GM18858 (cell line): ENCODE measurements at regions not wholly inside any gene's neighbourhood (a gene's known extent, or its start where the extent isn't known, plus 50 kb on each side); places are given as distances from the start of the nearest gene placed in this dataset.
"Not testable (repeated sequence)": the region's sequence is repeated elsewhere in the genome, so short reads cannot be mapped to it uniquely, and the experiment has no call there.

Experiments used
- ATAC-seq: cut with Tn5 transposase; IDR thresholded peaks from one replicate; pipeline ENCODE4 v1.9.1; 2021; ENCODE audit not compliant: unreplicated experiment

DNA sequence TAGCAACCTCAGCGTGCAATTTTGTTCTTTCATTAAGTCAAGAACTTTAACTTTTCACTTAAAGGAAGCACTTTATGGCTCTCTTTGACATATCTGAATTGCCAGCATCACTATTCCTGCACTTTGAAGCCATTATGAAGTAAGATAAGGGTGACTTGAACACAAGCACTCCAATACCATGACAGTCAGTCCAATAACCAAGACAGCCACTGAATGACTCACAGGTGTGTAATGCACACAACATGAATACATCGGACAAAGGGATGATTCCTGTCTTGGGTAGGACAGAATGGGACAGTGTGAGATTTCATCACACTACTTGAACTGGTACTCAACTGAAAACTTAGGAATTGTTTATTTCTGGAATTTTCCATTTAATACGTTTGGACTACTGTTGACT is 233.7 kb upstream of the IPO5 start:
- ATAC-seq = no peak

DNA sequence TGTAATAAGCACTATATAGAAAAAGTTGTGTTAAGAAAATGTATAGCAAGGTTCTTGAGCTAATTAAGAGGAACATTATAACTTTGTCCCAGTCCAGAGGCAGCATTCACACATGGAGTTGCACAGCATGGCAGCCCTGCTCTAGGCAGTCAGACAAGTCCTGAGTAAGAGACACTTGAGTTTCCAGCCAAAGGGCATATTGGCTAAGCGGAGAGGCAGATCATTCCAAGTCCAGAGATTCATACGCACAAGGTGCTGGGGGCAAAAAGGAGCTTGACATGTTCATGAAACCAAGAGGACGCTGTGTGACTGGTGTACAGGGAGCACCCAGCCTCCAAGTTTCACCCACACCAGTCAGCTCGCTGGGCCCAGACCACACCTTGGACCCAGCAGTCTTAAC is 232.6 kb upstream of the IPO5 start:
- no peak for ATAC-seq

DNA sequence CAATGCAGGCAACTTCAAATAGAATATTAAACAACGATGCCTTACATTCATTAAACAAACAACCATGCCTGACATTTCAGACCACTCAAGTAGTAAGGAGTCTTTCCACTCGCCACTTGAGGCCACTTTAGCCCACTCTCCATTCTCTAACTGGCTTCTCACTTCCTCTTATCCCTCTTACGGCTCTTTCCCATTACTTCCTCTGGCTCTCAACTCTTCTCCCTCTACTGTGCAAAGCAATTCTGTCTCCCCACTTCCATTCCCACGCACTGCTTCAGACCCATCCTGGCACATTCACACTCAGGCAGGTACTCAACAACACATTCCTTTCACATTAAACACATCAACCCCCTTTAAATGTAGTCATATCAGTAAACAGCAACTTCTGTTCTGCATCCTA is 229.8 kb upstream of the IPO5 start:
- ATAC-seq = no peak

DNA sequence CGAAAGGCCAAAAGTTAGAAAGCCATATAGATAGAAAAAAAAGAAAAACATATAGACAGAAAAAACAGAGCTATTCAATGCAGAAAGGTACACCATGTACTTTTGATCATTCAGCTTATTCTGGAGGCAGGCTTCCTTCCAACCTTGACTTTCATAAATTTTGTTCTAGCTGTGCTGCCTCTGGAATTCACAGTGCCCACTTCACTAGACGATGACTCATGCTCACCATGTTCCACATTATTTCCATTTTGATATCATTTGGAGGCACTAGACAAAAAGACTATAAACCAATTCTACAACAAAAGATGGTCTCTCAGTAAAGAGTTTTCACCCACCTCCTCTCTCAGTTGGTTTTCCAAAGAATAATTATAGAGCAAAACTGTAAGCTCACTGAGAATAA is 229.0 kb upstream of the IPO5 start:
- ATAC-seq = no peak

DNA sequence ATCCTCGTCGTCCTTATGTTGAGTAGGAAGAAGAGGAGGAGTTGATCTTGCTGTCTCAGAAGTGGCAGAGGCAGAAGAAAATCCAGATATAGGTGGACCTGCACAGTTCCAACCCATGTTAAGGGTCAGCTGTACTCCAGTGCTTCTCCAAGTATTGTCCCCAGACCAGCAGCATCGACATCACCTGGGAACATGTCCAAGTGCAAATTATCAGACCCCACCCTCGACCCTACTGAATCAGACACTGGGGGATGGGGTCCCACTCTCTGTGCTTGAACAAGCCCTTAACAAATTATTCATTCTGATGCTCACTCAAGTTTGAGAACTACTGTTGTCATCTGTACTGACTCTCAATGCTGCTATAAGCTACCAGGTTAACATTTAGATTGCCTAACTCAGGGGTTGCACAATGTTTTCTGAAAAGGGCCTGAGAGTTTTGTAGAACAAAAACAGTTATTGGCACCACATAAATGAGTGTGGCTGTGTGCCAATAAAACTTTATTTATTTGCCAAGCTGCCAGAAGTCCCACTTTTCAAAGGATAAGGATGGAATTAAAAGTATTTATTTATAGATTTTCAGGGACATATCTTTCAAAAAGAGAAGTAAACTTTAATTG is 226.7 kb upstream of the IPO5 start:
- ATAC-seq = no peak

DNA sequence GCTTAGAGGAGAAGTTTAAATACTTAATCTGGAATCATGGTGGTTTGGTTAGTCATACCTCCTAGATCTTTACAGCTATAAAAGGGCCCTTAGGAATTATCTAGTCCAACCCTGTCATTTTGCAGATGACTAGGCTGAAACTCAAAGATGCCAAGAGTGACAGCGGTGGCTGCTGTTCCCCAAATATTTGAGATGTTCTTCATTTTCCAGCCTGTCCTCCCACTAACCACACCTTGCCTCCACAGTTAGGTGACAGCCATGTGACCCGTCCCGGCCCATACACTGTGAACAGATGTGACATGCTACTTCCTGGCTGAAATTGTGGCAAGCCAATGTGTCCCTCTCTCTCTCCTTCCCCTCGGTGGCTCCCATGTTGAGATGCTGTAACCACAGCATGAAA is 225.5 kb upstream of the IPO5 start:
- no peak for ATAC-seq

DNA sequence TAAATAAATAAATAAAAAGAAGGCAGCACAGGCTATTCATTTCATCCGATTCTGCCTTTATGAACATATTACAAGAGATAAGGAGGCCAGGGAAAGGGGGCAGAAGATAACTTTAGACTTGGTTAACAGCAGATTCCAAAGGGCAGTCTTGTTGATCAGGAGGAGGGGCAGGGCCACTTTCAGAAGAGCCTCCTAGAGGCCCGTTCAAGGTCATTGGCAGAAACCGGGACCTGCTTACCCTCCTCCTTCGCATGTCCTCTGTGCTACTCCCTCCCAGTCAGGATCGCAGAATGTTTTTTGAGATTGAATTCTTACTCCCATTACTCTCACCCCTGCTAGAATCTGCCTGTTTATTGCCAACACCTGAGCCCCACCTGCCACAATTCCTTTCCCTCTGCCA is 217.0 kb upstream of the IPO5 start:
- ATAC-seq = no peak

DNA sequence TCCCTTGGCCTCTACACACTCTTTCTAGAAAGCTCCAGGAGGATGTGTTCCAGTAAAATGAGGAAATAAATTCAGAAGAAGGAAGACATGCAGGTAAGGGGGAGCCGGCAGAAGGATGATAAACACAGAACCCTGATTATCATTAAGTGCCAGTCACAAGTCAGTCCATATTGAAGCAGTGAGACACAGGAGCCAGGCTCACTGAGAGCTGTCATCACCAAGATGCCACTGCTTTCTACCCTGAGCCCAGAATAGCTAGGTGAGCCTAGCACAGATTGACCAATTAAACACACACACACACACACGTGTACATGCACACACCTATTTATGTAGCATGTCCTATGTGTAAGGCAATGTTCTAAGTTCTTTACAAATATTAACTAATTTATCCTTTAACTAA is 211.4 kb upstream of the IPO5 start:
- no peak for ATAC-seq

DNA sequence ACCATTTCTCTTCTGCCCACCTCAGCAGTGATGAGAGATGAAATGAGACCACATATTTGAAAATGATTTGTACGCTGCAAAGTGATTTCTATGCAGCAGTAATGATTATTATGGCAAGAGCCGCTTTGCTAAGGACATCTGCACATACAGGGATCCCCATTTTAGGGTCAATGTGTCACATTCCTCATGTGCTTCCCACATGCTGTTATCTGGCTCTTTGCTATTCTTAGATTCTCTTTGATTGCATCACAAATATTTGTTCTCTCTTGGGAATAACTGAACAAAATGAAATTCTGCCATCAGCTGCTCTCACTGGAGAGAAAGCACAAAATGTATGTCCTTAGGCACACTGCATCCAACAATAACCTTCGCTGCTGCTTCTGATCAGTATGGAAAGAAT is 209.5 kb upstream of the IPO5 start:
- ATAC-seq = no peak

DNA sequence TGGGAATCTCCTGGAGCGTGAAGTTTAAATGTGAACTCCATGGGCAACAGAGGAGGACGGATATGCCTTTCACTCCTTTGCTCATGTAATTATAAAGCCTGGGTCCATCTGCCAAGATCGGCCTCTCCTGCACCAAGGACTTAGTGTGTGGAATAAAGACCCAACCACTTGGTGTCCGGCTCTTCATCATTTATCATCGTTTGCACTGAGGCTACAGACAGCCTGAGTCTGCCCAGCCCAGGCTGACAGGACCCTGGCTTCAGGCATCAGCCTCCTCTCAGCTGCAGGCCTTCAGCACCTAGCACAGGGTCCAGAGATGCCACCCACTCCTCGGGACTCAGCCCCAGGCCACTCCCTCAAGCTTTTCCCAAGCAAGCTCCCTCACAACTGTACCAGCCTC is 206.8 kb upstream of the IPO5 start:
- ATAC-seq = no peak

DNA sequence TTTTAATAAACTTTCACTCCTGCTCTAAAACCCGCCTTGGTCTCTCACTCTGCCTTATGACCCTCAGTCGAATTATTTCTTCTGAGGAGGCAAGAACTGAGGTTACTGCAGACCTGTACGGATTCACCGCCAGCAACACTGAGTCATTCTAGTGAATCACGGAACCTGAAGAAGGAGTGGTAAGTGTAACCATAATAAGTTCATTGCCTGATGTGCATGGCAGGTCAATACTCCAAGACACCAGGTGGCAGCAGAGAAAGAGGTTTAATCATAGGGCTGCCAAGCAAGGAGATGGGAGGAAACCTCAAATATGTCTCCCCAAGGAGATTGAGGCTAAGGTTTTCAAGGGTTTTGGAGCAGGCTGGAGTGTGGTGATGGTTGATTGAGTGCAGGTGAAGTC is 204.3 kb upstream of the IPO5 start:
- ATAC-seq = no peak

DNA sequence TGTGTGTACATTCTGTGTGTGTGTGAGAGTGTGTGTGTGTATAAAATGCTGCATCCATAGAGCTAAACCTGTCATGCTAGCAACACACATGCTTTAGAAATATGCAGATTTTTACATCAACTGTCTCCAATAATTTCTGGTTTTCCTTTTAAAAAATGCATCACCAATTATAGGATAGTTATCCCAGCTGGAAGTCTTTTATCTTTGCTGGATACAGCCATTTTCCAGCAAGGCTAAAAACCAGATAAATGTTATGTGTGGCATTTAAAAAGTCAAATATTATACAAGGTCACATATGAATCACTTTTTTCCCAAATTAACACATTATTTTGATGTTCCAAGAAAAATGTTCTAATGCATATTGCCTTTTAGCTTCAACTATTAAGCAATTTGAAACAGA is 202.0 kb upstream of the IPO5 start:
- no peak for ATAC-seq

DNA sequence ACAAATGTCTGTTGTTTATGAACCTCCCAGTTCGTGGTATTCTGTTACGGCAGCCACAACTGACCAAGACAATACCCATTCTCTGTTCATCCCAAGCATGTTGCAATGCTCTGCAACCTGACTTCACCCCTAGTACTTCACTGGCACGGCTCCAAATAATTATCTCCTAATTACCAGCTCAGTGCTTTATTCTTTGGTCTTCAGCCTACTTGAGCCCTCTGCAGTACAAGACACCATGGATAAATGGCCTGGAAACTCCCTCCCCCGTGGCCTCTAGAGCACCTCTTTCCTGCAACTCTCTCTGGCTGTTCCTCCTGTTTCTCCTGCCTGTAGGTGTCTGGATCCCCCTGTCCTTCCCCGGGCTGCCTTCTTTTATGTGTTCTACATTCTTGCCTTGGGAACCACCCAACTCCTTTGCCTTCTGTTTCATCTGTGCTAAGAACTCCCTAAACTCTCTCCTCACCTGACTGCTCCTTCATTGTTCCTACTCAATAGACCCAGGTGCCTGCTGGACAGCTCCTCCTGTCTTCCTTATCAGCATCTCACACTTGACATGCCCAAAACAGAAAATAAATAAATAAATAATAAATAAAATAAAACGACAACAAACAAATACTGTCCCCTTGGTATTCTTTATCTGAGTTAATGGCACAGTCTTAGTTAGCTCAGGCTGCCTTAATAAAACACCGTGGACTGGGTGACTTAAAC is 200.4 kb upstream of the IPO5 start:
- ATAC-seq = no peak

DNA sequence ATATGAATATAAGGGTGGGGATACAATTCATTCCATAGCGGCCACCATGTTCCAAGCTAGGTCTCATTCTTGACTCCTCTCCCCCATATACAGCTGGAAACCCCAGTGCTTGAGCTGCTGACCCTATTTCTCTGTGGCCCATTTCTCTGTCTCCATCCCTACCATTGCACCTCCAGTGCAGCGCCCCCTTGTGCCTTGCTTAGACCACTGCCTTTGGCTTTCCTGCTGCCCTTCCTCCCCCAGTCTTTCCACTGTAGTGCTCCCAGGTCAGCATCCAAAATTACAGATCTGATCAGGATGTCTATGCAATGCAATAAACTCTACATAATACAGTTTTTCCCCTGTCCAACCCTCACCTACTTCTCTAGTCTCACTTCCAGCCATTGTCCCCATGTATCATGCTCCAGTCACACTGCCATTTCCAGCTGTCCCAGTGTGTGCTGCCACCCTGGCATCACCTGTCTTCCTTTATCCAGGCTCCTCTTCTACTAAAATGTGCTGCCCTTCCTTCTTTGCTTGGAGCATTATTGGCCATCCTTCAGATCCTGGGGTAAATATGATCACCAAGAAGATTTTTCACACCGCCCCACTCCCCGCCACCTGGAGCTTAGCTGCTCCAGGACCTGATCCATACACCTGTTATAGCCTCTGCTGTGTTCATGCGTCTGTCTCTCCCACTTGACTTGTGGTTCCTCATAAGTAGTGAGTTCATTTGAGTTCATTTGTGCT is 199.4 kb upstream of the IPO5 start:
- ATAC-seq = no peak

DNA sequence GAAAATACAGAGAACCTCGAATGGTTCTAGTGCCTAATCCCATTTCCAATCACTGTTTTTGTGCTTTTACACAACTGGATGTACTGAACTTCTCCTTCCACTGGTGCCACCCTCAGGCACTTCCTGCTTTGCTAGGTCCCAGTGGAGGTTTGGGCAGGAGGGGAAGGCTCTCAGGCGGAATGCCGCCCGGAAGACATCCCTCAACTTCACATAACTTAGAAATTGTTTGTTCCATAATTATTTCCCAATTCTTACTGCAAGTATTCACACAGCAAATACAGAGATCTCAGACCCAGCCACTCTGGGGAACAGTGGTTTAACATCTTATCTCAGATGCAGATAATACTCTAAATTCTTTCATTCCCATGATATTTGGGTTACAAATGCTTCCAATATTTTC is 195.7 kb upstream of the IPO5 start:
- no peak for ATAC-seq

DNA sequence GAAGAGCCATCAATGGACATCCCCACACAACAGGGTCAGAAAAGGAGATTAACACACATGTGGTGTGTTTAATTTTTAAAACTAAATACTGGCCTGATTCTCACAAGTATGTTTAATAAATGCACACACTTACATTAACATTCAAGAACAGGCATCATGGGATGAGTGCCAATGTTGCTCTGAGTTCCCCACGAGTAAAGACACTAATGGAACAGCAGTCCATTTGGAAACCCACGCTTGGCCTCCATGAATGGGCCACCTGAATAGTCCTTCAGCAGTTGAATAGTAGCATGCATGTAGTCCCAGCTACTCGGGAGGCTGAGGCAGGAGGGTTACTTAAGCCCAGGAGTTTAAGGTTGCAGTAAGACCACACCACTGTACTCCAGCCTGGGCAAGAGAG is 195.2 kb upstream of the IPO5 start:
- ATAC-seq = no peak

DNA sequence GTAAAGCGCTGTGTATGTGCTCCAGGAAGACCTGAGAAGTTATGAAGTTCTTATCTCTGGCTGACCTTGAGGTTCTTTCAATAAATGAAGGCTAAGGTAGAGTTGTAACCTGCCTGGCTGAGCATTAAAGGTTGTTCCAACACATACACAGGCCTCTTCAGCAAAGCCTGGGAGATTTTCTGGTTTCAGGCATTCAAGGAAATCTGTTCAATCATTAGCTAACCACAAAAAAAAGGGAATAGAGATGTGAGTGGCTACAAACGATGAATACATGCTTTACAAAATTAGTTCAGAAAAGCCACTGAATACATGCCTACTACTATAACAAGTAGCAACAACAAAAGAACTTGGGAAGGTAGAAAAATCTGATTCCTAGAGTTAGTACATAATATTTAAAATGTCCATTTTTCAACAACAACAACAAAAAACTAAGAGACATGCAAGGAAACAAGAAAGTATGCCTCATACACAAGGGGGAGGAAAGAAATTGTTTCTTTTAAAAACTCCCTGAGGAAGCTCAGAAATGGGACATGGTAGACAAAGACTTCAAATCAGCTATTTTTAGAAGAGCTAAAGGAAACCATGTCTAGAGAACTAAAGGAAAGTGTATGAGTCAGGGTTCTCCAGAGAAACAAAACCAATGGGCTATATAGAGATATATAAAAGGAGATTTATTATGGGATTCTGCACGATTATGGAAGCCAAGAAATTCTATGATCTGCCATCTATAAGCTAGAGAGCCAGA is 191.5 kb upstream of the IPO5 start:
- ATAC-seq = no peak

DNA sequence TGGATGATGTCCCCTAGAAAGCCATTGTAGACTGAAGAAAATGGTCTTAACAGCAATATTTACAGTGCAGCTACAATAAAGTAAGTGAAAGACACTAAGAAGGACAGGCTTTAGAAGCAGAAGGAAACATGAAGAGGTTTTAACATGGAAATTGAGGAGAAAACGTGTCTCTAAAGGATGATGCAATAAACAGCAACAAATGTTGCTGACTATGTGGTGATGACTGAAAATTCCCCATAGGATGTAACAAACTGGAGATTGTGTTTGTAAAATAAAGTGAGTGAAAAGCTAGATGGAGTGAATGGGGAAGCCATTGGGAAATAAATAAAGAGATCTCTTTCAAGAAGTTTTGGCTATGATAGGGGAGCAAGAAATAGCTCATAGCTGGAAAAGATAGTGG is 186.7 kb upstream of the IPO5 start:
- ATAC-seq = no peak

DNA sequence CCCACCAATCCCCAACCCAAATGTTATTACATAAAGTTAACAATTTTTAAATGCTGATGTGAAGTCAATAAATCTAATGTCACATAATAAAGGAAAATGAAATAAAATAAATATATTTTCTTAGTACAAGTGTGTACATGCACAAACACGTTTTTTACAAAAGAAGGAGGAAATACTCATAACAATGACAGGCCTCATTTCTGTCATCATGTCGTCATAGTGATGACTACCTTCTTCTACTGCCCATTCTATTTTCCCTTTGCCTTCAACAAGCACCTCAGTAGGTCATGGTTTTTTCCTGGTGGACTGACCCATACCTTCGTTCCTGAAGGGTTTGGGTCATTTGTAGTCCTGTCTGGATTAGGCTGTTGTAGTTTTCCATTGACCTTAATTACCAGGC is 185.3 kb upstream of the IPO5 start:
- no peak for ATAC-seq

DNA sequence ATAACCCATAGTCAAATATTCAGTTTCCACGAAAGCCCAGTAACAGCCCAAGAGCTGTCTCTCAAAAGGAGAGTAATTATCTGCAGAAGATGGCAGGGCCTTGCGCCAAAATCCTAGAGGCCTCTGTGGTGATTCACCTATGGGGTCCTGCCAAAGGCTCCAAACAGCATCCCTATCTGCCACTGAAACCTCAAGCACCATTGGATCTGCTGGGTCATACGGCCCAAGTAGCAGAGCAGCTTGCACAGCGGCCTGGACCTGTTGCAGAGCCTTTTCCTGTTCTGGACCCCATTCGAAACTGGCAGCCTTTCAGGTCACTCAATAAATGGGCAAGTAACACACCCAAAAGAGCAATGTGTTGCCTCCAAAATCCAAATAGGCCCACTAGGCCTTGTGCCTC is 183.2 kb upstream of the IPO5 start:
- not testable (repeated sequence) for ATAC-seq

DNA sequence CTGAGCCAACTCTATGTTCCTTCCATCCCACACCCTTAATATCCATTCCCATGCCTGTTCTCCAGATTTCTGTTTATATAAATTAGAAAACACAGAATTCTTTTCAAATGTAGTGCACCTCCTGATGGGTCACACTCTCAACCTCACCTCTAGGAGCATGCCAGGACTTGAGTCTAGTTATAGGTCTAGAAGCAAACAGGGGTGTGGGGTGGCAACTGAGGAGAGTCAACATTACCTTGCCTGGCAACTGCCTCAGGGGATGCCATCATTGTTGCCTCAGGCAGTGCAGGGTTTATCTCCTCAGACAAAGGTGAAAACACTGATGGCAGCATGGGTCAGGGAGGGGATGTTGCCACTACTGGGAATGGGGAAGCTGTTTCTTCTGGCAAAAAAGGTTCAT is 181.0 kb upstream of the IPO5 start:
- not testable (repeated sequence) for ATAC-seq
